GM13977 (cell line): ENCODE measurements at regions not wholly inside any gene's neighbourhood (a gene's known extent, or its start where the extent isn't known, plus 50 kb on each side); places are given as distances from the start of the nearest gene placed in this dataset.

Source experiments
- DNase-seq: peaks from one replicate; pipeline ENCODE4 v3.0.0; 2012; ENCODE audit warnings: low spot score
- in situ Hi-C: fragments of 300-500 bp; cut with MboI; formaldehyde crosslinking; loops from one replicate; pipeline ENCODE4 v1.12.0; 2022; ENCODE audit warnings: low sequenced_read_pairs, low pct_unique_long_range_greater_than_20kb, mixed read lengths, inconsistent platforms; ENCODE audit not compliant: unreplicated experiment
- TF ChIP-seq, protein P1 (sequence below): IDR thresholded peaks from 2 replicates; pipeline ENCODE4 v1.5.1; 2012; ENCODE audit warnings: mild to moderate bottlenecking, control low read depth; ENCODE audit not compliant: insufficient read depth; ENCODE audit errors: extremely low read depth, missing control alignments

DNA sequence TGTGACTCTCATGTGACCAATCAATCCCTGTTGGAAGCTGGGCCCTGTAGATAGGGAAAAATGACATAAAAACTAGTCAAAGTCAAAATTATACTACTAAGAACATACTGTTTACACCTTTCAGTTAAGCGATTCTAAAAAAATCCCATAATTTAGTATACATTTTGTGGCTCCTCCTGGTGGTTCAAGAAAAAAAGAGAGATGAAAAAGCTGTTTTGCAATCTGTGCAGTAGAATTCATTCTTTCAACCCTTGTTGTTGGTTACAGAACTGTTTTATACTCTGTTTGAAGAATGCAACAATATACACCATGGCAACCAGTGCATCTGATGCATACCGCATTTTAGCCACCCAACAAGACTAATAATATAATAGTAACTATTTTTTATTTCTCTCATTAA is 66.8 kb upstream of the ANK2 start:
- in situ Hi-C loops: no loop called here
- TF ChIP-seq, protein P1, sequence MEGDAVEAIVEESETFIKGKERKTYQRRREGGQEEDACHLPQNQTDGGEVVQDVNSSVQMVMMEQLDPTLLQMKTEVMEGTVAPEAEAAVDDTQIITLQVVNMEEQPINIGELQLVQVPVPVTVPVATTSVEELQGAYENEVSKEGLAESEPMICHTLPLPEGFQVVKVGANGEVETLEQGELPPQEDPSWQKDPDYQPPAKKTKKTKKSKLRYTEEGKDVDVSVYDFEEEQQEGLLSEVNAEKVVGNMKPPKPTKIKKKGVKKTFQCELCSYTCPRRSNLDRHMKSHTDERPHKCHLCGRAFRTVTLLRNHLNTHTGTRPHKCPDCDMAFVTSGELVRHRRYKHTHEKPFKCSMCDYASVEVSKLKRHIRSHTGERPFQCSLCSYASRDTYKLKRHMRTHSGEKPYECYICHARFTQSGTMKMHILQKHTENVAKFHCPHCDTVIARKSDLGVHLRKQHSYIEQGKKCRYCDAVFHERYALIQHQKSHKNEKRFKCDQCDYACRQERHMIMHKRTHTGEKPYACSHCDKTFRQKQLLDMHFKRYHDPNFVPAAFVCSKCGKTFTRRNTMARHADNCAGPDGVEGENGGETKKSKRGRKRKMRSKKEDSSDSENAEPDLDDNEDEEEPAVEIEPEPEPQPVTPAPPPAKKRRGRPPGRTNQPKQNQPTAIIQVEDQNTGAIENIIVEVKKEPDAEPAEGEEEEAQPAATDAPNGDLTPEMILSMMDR: no peak
- no peak for DNase-seq

DNA sequence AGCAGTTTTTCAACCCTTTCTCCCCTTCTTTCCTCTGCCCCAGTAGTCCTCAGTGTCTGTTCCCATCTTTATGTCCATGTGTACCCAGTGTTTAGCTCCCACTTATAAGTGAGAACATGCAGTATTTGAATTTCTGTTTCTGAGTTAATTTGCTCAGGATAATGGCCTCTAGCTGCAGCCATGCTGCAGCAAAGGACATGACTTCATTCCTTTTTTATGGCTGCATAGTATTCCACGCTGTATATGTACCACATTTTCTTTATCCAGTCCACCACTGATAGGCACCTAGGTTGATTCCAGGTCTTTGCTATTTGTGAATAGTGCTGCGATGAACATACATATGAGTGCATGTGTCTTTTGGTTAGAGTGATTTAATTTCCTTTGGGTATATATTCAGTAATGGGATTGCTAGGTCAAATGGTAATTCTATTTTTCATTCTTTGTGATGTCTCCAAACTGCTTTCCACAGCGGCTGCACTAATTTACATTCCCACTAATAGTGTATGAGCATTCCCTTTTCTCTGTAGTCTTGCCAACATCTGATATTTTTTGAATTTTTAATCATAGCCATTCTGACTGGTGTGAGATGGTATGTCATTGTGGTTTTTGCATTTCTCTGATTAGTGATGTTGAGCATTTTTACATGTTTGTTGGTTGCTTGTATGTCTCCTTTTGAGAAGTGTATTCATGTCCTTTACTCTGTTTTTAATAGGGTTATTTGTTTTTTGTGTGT is 54.6 kb upstream of the ANK2 start:
- no peak for DNase-seq
- TF ChIP-seq, protein P1: no peak
- in situ Hi-C loops: no loop called here
